Right lobe of liver (tissue), 4 donors: ENCODE measurements at regions not wholly inside any gene's neighbourhood (a gene's known extent, or its start where the extent isn't known, plus 50 kb on each side); places are given as distances from the start of the nearest gene placed in this dataset.
"Not testable (repeated sequence)": the region's sequence is repeated elsewhere in the genome, so short reads cannot be mapped to it uniquely, and the experiment has no call there.

Experiments
- POLR2A ChIP-seq: fragments of 450-650 bp; IDR thresholded peaks from one replicate; pipeline ENCODE4 v1.6.1; 2017; ENCODE audit warnings: antibody characterized with exemption, mild to moderate bottlenecking
- TF ChIP-seq, protein P1 (sequence below), 4 donors: fragments of 200-600 bp in 3 of 4; fragments of 450-650 bp in 1 of 4; IDR thresholded peaks; one replicate each; pipeline versions ENCODE4 v1.5.1 to v1.8.0; 2016 to 2022; ENCODE audit warnings: antibody characterized with exemption in 4 of 4, mild to moderate bottlenecking in 2 of 4
- donor health status: DM: no; HTN: no; CAD: no.
- donor health status: DM: no; HTN: no; CAD: no.
- donor health status: DM: no; HTN: yes; CAD: no.

DNA sequence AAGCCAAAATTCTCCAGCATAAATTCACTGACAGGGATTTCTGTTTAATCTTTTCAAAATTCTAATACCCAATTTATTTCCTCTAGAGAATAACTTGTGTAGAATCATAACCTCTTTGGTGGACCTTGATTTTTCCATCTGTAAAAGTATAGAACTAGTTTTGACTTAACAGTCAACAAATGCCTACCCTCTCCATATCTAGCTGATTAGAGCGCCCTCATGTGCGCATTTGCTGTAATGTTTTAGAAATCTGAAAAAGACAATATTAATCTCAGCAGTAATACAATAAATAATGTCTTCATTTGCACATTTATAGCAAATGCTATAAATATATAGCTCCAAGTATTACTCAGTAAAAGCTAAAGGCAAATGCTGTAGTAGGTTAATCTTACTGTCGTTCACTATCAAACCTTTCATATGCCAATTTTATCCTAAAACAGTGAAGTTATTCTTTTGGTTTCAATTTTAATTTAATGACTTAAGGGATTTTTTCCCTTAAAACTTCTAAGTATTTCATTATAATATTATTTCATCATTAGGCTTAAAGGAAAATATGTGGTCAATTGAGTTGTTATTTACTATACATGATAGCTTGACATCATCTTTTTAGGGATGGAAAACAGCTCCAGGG, 153.6 kb upstream of the EFCAB3 start:
- TF ChIP-seq, protein P1, sequence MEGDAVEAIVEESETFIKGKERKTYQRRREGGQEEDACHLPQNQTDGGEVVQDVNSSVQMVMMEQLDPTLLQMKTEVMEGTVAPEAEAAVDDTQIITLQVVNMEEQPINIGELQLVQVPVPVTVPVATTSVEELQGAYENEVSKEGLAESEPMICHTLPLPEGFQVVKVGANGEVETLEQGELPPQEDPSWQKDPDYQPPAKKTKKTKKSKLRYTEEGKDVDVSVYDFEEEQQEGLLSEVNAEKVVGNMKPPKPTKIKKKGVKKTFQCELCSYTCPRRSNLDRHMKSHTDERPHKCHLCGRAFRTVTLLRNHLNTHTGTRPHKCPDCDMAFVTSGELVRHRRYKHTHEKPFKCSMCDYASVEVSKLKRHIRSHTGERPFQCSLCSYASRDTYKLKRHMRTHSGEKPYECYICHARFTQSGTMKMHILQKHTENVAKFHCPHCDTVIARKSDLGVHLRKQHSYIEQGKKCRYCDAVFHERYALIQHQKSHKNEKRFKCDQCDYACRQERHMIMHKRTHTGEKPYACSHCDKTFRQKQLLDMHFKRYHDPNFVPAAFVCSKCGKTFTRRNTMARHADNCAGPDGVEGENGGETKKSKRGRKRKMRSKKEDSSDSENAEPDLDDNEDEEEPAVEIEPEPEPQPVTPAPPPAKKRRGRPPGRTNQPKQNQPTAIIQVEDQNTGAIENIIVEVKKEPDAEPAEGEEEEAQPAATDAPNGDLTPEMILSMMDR (IDR thresholded peaks at IDR 0.05), result peak in 2 of 4 donors; percentile 22 to 38
- TF ChIP-seq POLR2A, result not testable (repeated sequence)
